ENCODE measurements at regions not wholly inside any gene's neighbourhood (a gene's known extent, or its start where the extent isn't known, plus 50 kb on each side); places are given as distances from the start of the nearest gene placed in this dataset.

- Histone ChIP-seq H3K27ac (no peak overlapping the region), H3K4me1 (no peaks in the 10 kb centered on the region), H3K27me3 (ENCODE audit: insufficient read depth in 3 of 3, low read length in 2 of 3) (no peaks in the 10 kb centered on the region), H3K4me3 (no peak overlapping the region), H3K36me3 (ENCODE audit: insufficient read depth in 1 of 2, low read depth in 1 of 2) (no peaks in the 10 kb centered on the region), H3K9me3 (no peaks in the 10 kb centered on the region)
- intact Hi-C loops (cut with DNase I), result no loop called here
- ATAC-seq (no peak), DNase-seq (no peak)
- no peak for TF ChIP-seq CTCF (IDR thresholded peaks at IDR 0.05)
Measured at GRCh38 chrX:117010243-117010642, 547.5 kb upstream of the CT83 start.

- H3K27me3 ChIP-seq (ENCODE audit: insufficient read depth in 3 of 3, low read length in 2 of 3), result no peaks in the 10 kb centered on the region
- no peak overlapping the region for H3K27ac ChIP-seq
- no peak for TF ChIP-seq CTCF (IDR thresholded peaks at IDR 0.05)
- no peaks in the 10 kb centered on the region for H3K36me3 ChIP-seq (ENCODE audit: insufficient read depth in 1 of 2, low read depth in 1 of 2)
- DNase-seq, result no peak
- no peaks in the 10 kb centered on the region for H3K4me1 ChIP-seq
- no peak for ATAC-seq
- WGBS, 3 donors, result 41 to 64% (median 49%) methylated on average over 3 of the region's 3 CpGs
- H3K4me3 ChIP-seq, result no peak overlapping the region
- no peaks in the 10 kb centered on the region for H3K9me3 ChIP-seq
- intact Hi-C loops (cut with DNase I), result no loop called here
Measured at GRCh38 chrX:117002981-117003380, 540.2 kb upstream of the CT83 start.

GRCh38 chrX:116975517-116975916 lies 512.7 kb upstream of the CT83 start:
- DNase-seq (no peak), ATAC-seq (no peak)
- H3K9me3 ChIP-seq, result no peaks in the 10 kb centered on the region
- H3K36me3 ChIP-seq (ENCODE audit: insufficient read depth in 1 of 2, low read depth in 1 of 2), result no peaks in the 10 kb centered on the region
- H3K4me1 ChIP-seq, result no peaks in the 10 kb centered on the region
- no peak overlapping the region for H3K27ac ChIP-seq
- H3K4me3 ChIP-seq, result no peak overlapping the region
- H3K27me3 ChIP-seq (ENCODE audit: insufficient read depth in 3 of 3, low read length in 2 of 3), result no peaks in the 10 kb centered on the region
- no peak for TF ChIP-seq CTCF (IDR thresholded peaks at IDR 0.05)
- intact Hi-C loops (cut with DNase I), result no loop called here

GRCh38 chrX:116972362-116972761 lies 509.6 kb upstream of the CT83 start:
- Histone ChIP-seq H3K27ac (no peak overlapping the region), H3K4me3 (no peak overlapping the region), H3K4me1 (no peaks in the 10 kb centered on the region), H3K9me3 (no peaks in the 10 kb centered on the region), H3K27me3 (ENCODE audit: insufficient read depth in 3 of 3, low read length in 2 of 3) (no peaks in the 10 kb centered on the region), H3K36me3 (ENCODE audit: insufficient read depth in 1 of 2, low read depth in 1 of 2) (no peaks in the 10 kb centered on the region)
- DNase-seq (no peak), ATAC-seq (no peak)
- no peak for TF ChIP-seq CTCF (IDR thresholded peaks at IDR 0.05)
- intact Hi-C loops (cut with DNase I), result no loop called here
- 33 to 56% (median 43%) methylated on average over 2 of the region's 2 CpGs for WGBS, 3 donors

GRCh38 chrX:116961872-116962582 lies 499.3 kb upstream of the CT83 start:
- intact Hi-C loops (cut with DNase I), result no loop called here
- Histone ChIP-seq H3K9me3 (no peaks in the 10 kb centered on the region), H3K27me3 (ENCODE audit: insufficient read depth in 3 of 3, low read length in 2 of 3) (no peaks in the 10 kb centered on the region), H3K4me1 (no peaks in the 10 kb centered on the region), H3K4me3 (no peak overlapping the region), H3K36me3 (ENCODE audit: insufficient read depth in 1 of 2, low read depth in 1 of 2) (no peaks in the 10 kb centered on the region), H3K27ac (no peak overlapping the region)
- DNase-seq, result no peak
- ATAC-seq, result no peak
- no peak for TF ChIP-seq CTCF (IDR thresholded peaks at IDR 0.05)
- WGBS, 3 donors, result 31 to 44% (median 44%) methylated on average over 7 of the region's 7 CpGs

All from psoas muscle (tissue), 7 donors.